OCI-LY1 (cell line): ENCODE measurements at regions not wholly inside any gene's neighbourhood (a gene's known extent, or its start where the extent isn't known, plus 50 kb on each side); places are given as distances from the start of the nearest gene placed in this dataset.

ENCODE experiments used
- H2AFZ ChIP-seq: fragments of 200-600 bp; sonication (generic), shearing (Covaris generic); 2 replicates; pipeline ENCODE4 v1.6.0; 2014; ENCODE audit warnings: antibody characterized with exemption, mild to moderate bottlenecking, low read length
- H3F3A ChIP-seq: fragments of 200-600 bp; sonication (generic), shearing (Covaris generic); 2 replicates; pipeline ENCODE4 v1.6.0; 2014; ENCODE audit warnings: mild to moderate bottlenecking, antibody characterized with exemption, low read length, moderate library complexity; ENCODE audit not compliant: insufficient read depth
- H3K27ac ChIP-seq: fragments of 200-600 bp; sonication (generic); 2 replicates; pipeline ENCODE4 v1.5.1; 2014; ENCODE audit warnings: low read length, mixed run types, mild to moderate bottlenecking, low read depth; ENCODE audit not compliant: poor library complexity, severe bottlenecking
- H3K27me3 ChIP-seq: fragments of 200-600 bp; sonication (generic); 2 replicates; pipeline ENCODE4 v1.6.0; 2014; ENCODE audit warnings: antibody characterized with exemption, mild to moderate bottlenecking, low read length, moderate library complexity; ENCODE audit not compliant: insufficient read depth
- H3K36me3 ChIP-seq: fragments of 200-600 bp; sonication (generic); 2 replicates; pipeline ENCODE4 v1.6.1; 2014; ENCODE audit warnings: mild to moderate bottlenecking, antibody characterized with exemption, low read length, moderate library complexity, mixed read lengths; ENCODE audit not compliant: insufficient read depth
- H3K4me1 ChIP-seq: fragments of 200-600 bp; sonication (generic); 2 replicates; pipeline ENCODE4 v1.5.1; 2014; ENCODE audit warnings: mild to moderate bottlenecking, low read length, moderate library complexity; ENCODE audit not compliant: insufficient read depth, severe bottlenecking
- H3K4me2 ChIP-seq: fragments of 200-600 bp; sonication (generic), shearing (Covaris generic); 2 replicates; pipeline ENCODE4 v1.6.1; 2014; ENCODE audit warnings: low read length
- H3K4me3 ChIP-seq: fragments of 200-600 bp; sonication (generic); 2 replicates; pipeline ENCODE4 v1.5.1; 2014; ENCODE audit warnings: low read length, low read depth, mild to moderate bottlenecking, mixed read lengths; ENCODE audit not compliant: poor library complexity, severe bottlenecking
- H3K79me2 ChIP-seq: fragments of 200-600 bp; shearing (Covaris generic); 2 replicates; pipeline ENCODE4 v1.6.1; 2016; ENCODE audit warnings: mixed run types, low read length, mixed read lengths; ENCODE audit not compliant: insufficient read depth
- H3K9ac ChIP-seq: fragments of 200-600 bp; sonication (generic), shearing (Covaris generic); 2 replicates; pipeline ENCODE4 v1.6.1; 2014; ENCODE audit warnings: mild to moderate bottlenecking, low read length, mixed read lengths
- H3K9me2 ChIP-seq: fragments of 200-600 bp; sonication (generic), shearing (Covaris generic); 2 replicates; pipeline ENCODE4 v1.6.1; 2014; ENCODE audit warnings: low read depth, mild to moderate bottlenecking, low read length, mixed read lengths
- H3K9me3 ChIP-seq: fragments of 200-600 bp; shearing (Covaris generic); 2 replicates; pipeline ENCODE4 v1.6.1; 2014; ENCODE audit warnings: low read length, mixed read lengths
- H4K20me1 ChIP-seq: fragments of 200-600 bp; sonication (generic), shearing (Covaris generic); 2 replicates; pipeline ENCODE4 v1.6.0; 2016; ENCODE audit warnings: mild to moderate bottlenecking, low read length; ENCODE audit not compliant: insufficient read depth
- EZH2 ChIP-seq: fragments of 200-600 bp; sonication (generic), shearing (Covaris generic); IDR thresholded peaks from 2 replicates; pipeline ENCODE4 v1.8.0; 2017; ENCODE audit warnings: borderline replicate concordance, mixed run types, mild to moderate bottlenecking, antibody characterized with exemption, low read length, moderate library complexity, mixed read lengths
- TF ChIP-seq, protein P1 (sequence below): fragments of 200-600 bp; sonication (generic), shearing (Covaris generic); IDR thresholded peaks from 2 replicates; pipeline ENCODE4 v1.5.1; 2017; ENCODE audit warnings: mild to moderate bottlenecking, antibody characterized with exemption, low read length, moderate library complexity, mixed read lengths

DNA sequence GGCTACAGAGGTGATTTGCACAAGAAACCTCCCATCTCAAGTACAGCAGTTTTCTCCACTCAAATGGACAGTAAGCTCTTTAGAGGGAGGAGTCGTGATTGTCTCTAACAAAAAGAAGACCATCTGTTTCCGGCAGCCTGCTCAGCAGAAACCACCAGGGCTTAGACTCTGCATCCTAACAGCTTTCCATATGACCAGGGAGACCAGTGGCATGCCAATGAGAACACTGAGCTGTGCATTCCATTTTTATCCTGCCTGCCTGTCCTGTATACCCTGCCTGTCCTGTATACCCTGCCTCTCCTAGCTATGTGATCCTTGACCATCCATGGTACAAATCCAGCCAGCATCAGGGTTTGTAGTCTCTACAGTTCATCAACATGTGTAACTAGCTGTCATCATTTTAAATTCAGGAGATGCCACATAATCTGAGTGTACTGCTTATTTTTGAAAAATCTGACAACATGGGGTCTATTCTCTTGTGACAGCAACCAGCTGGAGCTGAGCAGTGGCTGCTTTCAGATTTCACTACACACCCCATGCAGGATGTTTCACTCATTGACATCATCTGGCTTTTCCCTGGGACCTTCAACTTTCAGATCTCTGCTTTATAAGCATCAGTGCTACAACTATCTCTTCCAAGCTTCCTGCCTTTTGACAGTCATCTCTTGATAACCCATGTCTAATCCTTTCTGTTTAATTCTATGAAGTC, 50.5 kb upstream of the POU2AF2 start:
- Histone ChIP-seq H3K9me3 (no peaks in the 10 kb centered on the region), H3K4me1 (peaks cover 16% of the 10 kb centered on the region), H3K27me3 (no peaks in the 10 kb centered on the region), H3K36me3 (no peaks in the 10 kb centered on the region), H4K20me1 (no peaks in the 10 kb centered on the region), H3K9ac (no peak overlapping the region), H3K79me2 (no peaks in the 10 kb centered on the region), H3F3A (no peaks in the 10 kb centered on the region), H2AFZ (no peak overlapping the region), H3K27ac (no peak overlapping the region), H3K4me2 (no peak overlapping the region; the same call in 1 of the 2 replicates), H3K4me3 (no peak overlapping the region), H3K9me2 (no peaks in the 10 kb centered on the region)
- TF ChIP-seq, protein P1, sequence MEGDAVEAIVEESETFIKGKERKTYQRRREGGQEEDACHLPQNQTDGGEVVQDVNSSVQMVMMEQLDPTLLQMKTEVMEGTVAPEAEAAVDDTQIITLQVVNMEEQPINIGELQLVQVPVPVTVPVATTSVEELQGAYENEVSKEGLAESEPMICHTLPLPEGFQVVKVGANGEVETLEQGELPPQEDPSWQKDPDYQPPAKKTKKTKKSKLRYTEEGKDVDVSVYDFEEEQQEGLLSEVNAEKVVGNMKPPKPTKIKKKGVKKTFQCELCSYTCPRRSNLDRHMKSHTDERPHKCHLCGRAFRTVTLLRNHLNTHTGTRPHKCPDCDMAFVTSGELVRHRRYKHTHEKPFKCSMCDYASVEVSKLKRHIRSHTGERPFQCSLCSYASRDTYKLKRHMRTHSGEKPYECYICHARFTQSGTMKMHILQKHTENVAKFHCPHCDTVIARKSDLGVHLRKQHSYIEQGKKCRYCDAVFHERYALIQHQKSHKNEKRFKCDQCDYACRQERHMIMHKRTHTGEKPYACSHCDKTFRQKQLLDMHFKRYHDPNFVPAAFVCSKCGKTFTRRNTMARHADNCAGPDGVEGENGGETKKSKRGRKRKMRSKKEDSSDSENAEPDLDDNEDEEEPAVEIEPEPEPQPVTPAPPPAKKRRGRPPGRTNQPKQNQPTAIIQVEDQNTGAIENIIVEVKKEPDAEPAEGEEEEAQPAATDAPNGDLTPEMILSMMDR: no peak
- no peak for TF ChIP-seq EZH2

- Histone ChIP-seq H3K4me3 (no peak overlapping the region), H3K4me1 (peaks cover 21% of the 10 kb centered on the region), H3K79me2 (no peaks in the 10 kb centered on the region), H3K27ac (no peak overlapping the region), H2AFZ (no peak overlapping the region), H3K9ac (no peak overlapping the region), H3K36me3 (no peaks in the 10 kb centered on the region), H3K9me3 (no peaks in the 10 kb centered on the region), H3K27me3 (no peaks in the 10 kb centered on the region), H3K9me2 (no peaks in the 10 kb centered on the region), H3F3A (no peaks in the 10 kb centered on the region), H4K20me1 (no peaks in the 10 kb centered on the region), H3K4me2 (no peak overlapping the region)
- TF ChIP-seq, protein P1: no peak
- no peak for TF ChIP-seq EZH2
These were observed 51.5 kb upstream of the POU2AF2 start for GRCh38 chr11:111193924-111194490.

GRCh38 chr11:111189466-111189865, 56.1 kb upstream of the POU2AF2 start:
- peaks cover 11% of the 10 kb centered on the region for H3K9me3 ChIP-seq
- no peak overlapping the region; the same call in 1 of the 2 replicates for H3K4me2 ChIP-seq
- no peaks in the 10 kb centered on the region for H3K36me3 ChIP-seq
- H3F3A ChIP-seq: no peaks in the 10 kb centered on the region
- no peaks in the 10 kb centered on the region for H3K27me3 ChIP-seq
- H3K4me1 ChIP-seq: peaks cover 34% of the 10 kb centered on the region
- no peaks in the 10 kb centered on the region for H4K20me1 ChIP-seq
- no peak overlapping the region for H3K4me3 ChIP-seq
- H3K9me2 ChIP-seq: no peaks in the 10 kb centered on the region
- peak overlapping the region; percentile 4 for H3K27ac ChIP-seq
- H2AFZ ChIP-seq: peak overlapping the region; percentile 77
- H3K79me2 ChIP-seq: no peaks in the 10 kb centered on the region
- H3K9ac ChIP-seq: no peak overlapping the region
- TF ChIP-seq EZH2: no peak
- TF ChIP-seq, protein P1: peak; percentile 34; the same call in 1 of the 2 replicates
